Vagina (tissue), 2 donors: ENCODE measurements at regions not wholly inside any gene's neighbourhood (a gene's known extent, or its start where the extent isn't known, plus 50 kb on each side); places are given as distances from the start of the nearest gene placed in this dataset.

Source experiments
- DNase-seq, 2 donors: peaks; one replicate each; pipeline ENCODE4 v3.0.0-alpha.2; 2017; ENCODE audit errors: extremely low spot score in 2 of 2
- H3K27ac ChIP-seq: fragments of 200-600 bp; sonication (generic); one replicate; pipeline ENCODE4 v1.5.1; 2019
- H3K27me3 ChIP-seq: fragments of 200-600 bp; sonication (generic); one replicate; pipeline ENCODE4 v1.5.1; 2019
- H3K36me3 ChIP-seq, 2 donors: fragments of 200-600 bp; sonication (generic); one replicate each; pipeline ENCODE4 v1.5.1; 2017 to 2019
- H3K4me1 ChIP-seq: fragments of 200-600 bp; sonication (generic); one replicate; pipeline ENCODE4 v1.5.1; 2019
- H3K4me3 ChIP-seq, 2 donors: fragments of 200-600 bp; sonication (generic); 1 replicate in 1 of 2; 2 replicates in 1 of 2; pipeline ENCODE4 v1.5.1; 2016 to 2019
- H3K9me3 ChIP-seq: fragments of 200-600 bp; sonication (generic); one replicate; pipeline ENCODE4 v1.5.1; 2019
- POLR2A ChIP-seq, 2 donors: fragments of 450-650 bp; IDR thresholded peaks; one replicate each; pipeline ENCODE4 v1.6.1; 2017; ENCODE audit warnings: antibody characterized with exemption in 2 of 2, mild to moderate bottlenecking in 2 of 2, moderate library complexity in 2 of 2
- POLR2AphosphoS5 ChIP-seq, 2 donors: sonication (generic); formaldehyde crosslinking; IDR thresholded peaks; one replicate each; pipeline ENCODE4 v1.9.0; 2017; ENCODE audit warnings: antibody characterized with exemption in 2 of 2, mild to moderate bottlenecking in 2 of 2, low read depth in 1 of 2; ENCODE audit not compliant: insufficient read depth in 1 of 2
- intact Hi-C: fragments of 100-400 bp; cut with DNase I; formaldehyde crosslinking; loops from one replicate; pipeline ENCODE4 v1.15.1; 2023
- TF ChIP-seq, protein P1 (sequence below), 3 experiments: fragments of 450-650 bp in 2 of 3; fragments of 200-600 bp in 1 of 3; sonication (generic) in 1 of 3; IDR thresholded peaks; one replicate each; pipeline ENCODE4 v1.5.1; 2017 to 2019; ENCODE audit warnings: antibody characterized with exemption in 3 of 3, mild to moderate bottlenecking in 2 of 3, moderate library complexity in 2 of 3

DNA sequence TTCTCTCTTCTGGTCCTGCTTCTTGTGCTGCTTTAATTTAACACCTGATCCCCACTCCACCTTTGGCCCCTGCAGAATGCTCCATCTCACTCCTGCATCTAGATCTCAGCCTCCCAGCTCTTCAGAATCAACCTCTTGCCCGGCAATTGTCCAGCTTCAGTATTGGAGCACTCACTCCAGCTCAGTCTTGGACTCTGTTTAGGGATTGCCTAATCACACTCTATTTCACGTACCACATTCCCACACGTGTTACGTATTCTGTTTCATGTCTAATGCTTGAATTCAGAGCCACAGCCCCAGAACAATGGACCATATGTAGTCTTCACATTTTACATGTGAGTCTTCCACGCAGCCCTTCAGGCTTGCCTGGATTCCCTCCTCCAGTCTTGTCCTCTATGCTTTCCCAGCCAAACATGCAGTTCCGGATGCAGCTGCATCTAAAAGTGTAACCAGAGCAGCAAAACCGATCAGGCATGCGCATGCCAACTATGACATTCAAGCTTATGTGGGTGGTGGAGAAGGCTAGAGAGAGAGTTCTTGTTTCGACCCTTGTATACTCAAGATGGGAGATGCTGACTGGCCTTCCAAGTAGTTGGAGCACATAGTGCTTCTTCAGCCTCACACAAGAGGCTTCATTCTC is 105.2 kb upstream of the FAM9A start:
- Histone ChIP-seq H3K27me3 (no peaks in the 10 kb centered on the region), H3K4me1 (no peaks in the 10 kb centered on the region), H3K27ac (no peak overlapping the region), H3K36me3 (no peaks in the 10 kb centered on the region), H3K9me3 (no peaks in the 10 kb centered on the region), H3K4me3 (no peak overlapping the region)
- intact Hi-C loops: no loop called here
- TF ChIP-seq, protein P1, sequence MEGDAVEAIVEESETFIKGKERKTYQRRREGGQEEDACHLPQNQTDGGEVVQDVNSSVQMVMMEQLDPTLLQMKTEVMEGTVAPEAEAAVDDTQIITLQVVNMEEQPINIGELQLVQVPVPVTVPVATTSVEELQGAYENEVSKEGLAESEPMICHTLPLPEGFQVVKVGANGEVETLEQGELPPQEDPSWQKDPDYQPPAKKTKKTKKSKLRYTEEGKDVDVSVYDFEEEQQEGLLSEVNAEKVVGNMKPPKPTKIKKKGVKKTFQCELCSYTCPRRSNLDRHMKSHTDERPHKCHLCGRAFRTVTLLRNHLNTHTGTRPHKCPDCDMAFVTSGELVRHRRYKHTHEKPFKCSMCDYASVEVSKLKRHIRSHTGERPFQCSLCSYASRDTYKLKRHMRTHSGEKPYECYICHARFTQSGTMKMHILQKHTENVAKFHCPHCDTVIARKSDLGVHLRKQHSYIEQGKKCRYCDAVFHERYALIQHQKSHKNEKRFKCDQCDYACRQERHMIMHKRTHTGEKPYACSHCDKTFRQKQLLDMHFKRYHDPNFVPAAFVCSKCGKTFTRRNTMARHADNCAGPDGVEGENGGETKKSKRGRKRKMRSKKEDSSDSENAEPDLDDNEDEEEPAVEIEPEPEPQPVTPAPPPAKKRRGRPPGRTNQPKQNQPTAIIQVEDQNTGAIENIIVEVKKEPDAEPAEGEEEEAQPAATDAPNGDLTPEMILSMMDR (IDR thresholded peaks at IDR 0.05): no peak
- TF ChIP-seq POLR2A (IDR thresholded peaks at IDR 0.05): no peak
- no peak for TF ChIP-seq POLR2AphosphoS5 (IDR thresholded peaks at IDR 0.05; ENCODE audit: insufficient read depth in 1 of 2, low read depth in 1 of 2)
- DNase-seq: no peak

DNA sequence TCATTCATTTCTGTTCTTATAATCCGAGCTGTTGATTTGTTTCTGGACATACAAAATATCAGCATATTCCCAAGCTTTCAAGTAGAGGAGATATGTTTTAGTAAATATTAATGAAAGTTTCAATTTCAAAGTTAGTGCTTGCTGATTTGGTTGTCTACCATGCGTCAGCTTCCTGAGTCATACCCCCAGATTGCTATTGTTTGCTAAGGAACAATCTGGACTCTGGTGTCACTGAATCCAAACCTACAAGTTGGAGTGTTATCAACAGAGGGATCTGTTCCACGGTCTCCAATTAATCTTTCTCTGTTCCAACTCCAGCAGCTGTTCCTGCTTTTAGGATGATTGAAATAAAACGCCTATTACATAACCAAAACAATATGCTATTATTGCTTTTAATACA is 96.1 kb upstream of the FAM9A start:
- H3K4me3 ChIP-seq: no peak overlapping the region
- no peaks in the 10 kb centered on the region for H3K9me3 ChIP-seq
- intact Hi-C loops: no loop called here
- H3K27me3 ChIP-seq: no peaks in the 10 kb centered on the region
- H3K4me1 ChIP-seq: no peaks in the 10 kb centered on the region
- H3K27ac ChIP-seq: no peak overlapping the region
- no peak for TF ChIP-seq POLR2A (IDR thresholded peaks at IDR 0.05)
- no peak for TF ChIP-seq POLR2AphosphoS5 (IDR thresholded peaks at IDR 0.05; ENCODE audit: insufficient read depth in 1 of 2, low read depth in 1 of 2)
- TF ChIP-seq, protein P1 (IDR thresholded peaks at IDR 0.05): no peak
- H3K36me3 ChIP-seq: no peaks in the 10 kb centered on the region
- DNase-seq: no peak

DNA sequence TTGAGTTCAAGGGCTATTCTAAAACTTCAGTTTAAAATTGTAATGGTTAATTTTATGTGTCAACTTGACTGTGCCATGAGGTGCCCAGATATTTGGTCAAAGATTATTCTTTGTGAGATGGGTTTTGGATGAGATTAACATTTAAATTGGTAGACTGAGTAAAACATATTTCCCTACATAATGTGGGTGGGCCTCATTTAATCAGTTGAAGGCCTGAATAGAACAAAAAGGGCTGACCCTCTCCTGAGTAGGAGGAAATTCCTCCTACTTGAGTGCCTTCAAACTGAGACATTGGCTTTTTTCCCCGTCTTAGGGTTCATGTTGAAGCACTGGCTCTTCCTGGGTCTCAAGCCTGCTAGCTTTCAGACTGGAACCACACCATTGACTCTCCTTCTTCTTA is 89.6 kb upstream of the FAM9A start:
- no peaks in the 10 kb centered on the region for H3K27me3 ChIP-seq

DNA sequence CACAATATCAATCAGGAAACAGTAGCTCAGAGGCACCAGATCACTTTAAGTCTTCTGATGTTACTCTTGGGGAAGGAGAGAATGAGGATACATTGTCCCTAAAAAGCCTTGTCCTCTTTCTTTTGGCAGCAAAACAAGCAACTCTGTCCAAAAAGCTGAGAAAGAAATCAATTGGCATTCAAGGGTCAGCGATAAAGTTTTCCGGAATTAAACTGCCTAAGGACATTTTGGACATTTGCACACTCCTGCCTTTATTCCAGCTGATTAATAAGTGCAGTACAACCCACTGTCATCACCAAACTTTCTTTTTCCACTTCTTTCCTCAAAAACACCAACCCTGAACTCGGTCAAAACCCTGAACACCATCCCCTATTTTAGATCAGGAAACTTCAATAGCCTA is 85.8 kb upstream of the FAM9A start:
- H3K4me3 ChIP-seq: no peak overlapping the region
- no peak overlapping the region for H3K27ac ChIP-seq
- TF ChIP-seq POLR2A (IDR thresholded peaks at IDR 0.05): no peak
- TF ChIP-seq, protein P1 (IDR thresholded peaks at IDR 0.05): no peak
- TF ChIP-seq POLR2AphosphoS5 (IDR thresholded peaks at IDR 0.05; ENCODE audit: insufficient read depth in 1 of 2, low read depth in 1 of 2): no peak
- H3K4me1 ChIP-seq: no peaks in the 10 kb centered on the region
- peaks cover 5% of the 10 kb centered on the region for H3K9me3 ChIP-seq
- H3K27me3 ChIP-seq: no peaks in the 10 kb centered on the region
- intact Hi-C loops: no loop called here
- no peaks in the 10 kb centered on the region for H3K36me3 ChIP-seq
- DNase-seq: no peak

More for the DNA sequence above, 89.6 kb upstream of the FAM9A start:
- H3K4me1 ChIP-seq: no peaks in the 10 kb centered on the region
- no peak overlapping the region for H3K27ac ChIP-seq
- intact Hi-C loops: no loop called here
- DNase-seq: no peak
- H3K9me3 ChIP-seq: peaks cover 7% of the 10 kb centered on the region
- H3K36me3 ChIP-seq: no peaks in the 10 kb centered on the region
- TF ChIP-seq POLR2A (IDR thresholded peaks at IDR 0.05) (no peak), POLR2AphosphoS5 (IDR thresholded peaks at IDR 0.05; ENCODE audit: insufficient read depth in 1 of 2, low read depth in 1 of 2) (no peak)
- TF ChIP-seq, protein P1 (IDR thresholded peaks at IDR 0.05): no peak
- H3K4me3 ChIP-seq: no peak overlapping the region

DNA sequence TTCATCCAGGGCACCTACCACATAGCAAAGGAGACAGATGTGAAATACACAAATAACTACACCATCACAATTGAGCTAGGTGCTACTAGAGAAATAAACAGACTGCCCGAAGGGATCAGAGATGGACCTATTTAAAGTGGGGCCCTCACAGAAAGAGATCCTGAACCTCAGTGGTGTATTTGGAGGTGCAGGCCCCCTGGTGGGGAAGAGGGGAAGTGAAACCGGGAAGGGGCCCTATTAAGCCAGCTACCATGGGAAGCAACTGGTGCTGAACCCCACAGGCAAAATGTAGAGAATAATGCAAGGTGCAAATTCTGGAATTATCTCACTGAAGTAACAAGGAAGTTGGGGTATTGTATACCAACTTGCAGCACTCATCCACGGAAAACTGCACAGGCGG is 78.6 kb upstream of the FAM9A start:
- Histone ChIP-seq H3K27ac (no peak overlapping the region), H3K9me3 (no peaks in the 10 kb centered on the region), H3K36me3 (no peaks in the 10 kb centered on the region), H3K4me1 (no peaks in the 10 kb centered on the region), H3K27me3 (no peaks in the 10 kb centered on the region), H3K4me3 (no peak overlapping the region)
- TF ChIP-seq POLR2AphosphoS5 (IDR thresholded peaks at IDR 0.05; ENCODE audit: insufficient read depth in 1 of 2, low read depth in 1 of 2) (no peak), POLR2A (IDR thresholded peaks at IDR 0.05) (no peak)
- intact Hi-C loops: no loop called here
- no peak for DNase-seq
